ENCODE measurements at regions not wholly inside any gene's neighbourhood (a gene's known extent, or its start where the extent isn't known, plus 50 kb on each side); places are given as distances from the start of the nearest gene placed in this dataset.

DNA sequence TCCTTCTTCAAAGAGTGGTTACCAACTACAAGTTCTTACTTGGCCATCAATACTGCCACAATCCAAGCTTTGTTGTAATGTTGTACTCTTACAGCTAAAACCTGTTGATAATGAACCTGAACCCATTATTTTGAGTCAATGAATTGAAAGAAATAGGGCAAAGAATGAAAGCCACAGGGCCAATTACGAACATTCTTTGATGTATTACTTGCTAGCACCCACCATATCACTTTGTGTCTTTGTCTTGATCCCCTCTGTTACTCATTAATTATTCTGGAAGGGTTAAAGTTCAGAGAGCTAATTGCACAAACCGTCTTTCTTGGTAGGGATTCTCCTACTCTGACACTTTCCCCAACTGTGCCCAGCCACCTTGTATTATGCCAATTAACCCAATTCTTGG is 53.2 kb upstream of the TFEC start:
- no peak for TF ChIP-seq POLR2A (IDR thresholded peaks at IDR 0.05)
- TF ChIP-seq, protein P1, sequence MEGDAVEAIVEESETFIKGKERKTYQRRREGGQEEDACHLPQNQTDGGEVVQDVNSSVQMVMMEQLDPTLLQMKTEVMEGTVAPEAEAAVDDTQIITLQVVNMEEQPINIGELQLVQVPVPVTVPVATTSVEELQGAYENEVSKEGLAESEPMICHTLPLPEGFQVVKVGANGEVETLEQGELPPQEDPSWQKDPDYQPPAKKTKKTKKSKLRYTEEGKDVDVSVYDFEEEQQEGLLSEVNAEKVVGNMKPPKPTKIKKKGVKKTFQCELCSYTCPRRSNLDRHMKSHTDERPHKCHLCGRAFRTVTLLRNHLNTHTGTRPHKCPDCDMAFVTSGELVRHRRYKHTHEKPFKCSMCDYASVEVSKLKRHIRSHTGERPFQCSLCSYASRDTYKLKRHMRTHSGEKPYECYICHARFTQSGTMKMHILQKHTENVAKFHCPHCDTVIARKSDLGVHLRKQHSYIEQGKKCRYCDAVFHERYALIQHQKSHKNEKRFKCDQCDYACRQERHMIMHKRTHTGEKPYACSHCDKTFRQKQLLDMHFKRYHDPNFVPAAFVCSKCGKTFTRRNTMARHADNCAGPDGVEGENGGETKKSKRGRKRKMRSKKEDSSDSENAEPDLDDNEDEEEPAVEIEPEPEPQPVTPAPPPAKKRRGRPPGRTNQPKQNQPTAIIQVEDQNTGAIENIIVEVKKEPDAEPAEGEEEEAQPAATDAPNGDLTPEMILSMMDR (IDR thresholded peaks at IDR 0.05 in 4 of 5, conservative IDR thresholded peaks at IDR 0.05 in 1 of 5) = no peak
